Keratinocyte (primary cell): ENCODE measurements at regions not wholly inside any gene's neighbourhood (a gene's known extent, or its start where the extent isn't known, plus 50 kb on each side); places are given as distances from the start of the nearest gene placed in this dataset.

ENCODE experiments used
- DNase-seq: peaks from one replicate; pipeline ENCODE4 v3.0.0-alpha.2; 2011; ENCODE audit warnings: low read depth, missing footprints, low spot score
- FAIRE-seq: peaks from 2 replicates; lab custom pipeline; 2011; peaks lifted over from hg19 to GRCh38; lab: Jason Lieb, UNC
- H2AFZ ChIP-seq: 2 replicates; pipeline ENCODE4 v1.6.0; 2012; ENCODE audit warnings: low read length, control low read depth, inconsistent platforms; ENCODE audit not compliant: control insufficient read depth
- H3K27ac ChIP-seq: 2 replicates; pipeline ENCODE4 v1.5.1; 2011; ENCODE audit warnings: low read length; ENCODE audit not compliant: control insufficient read depth, insufficient read depth
- H3K27me3 ChIP-seq: 3 replicates; pipeline ENCODE4 v1.6.0; 2011; ENCODE audit warnings: low read length; ENCODE audit not compliant: control insufficient read depth, insufficient read depth; ENCODE audit errors: extremely low read depth
- H3K36me3 ChIP-seq, 2 experiments: 2 replicates in 1 of 2; 3 replicates in 1 of 2; pipeline ENCODE4 v1.5.1; 2011; ENCODE audit warnings: low read length in 2 of 2, mild to moderate bottlenecking in 1 of 2; ENCODE audit not compliant: control insufficient read depth in 2 of 2, insufficient read depth in 2 of 2; ENCODE audit errors: extremely low read depth in 1 of 2
- H3K4me1 ChIP-seq: 3 replicates; pipeline ENCODE4 v1.5.1; 2011; ENCODE audit warnings: low read length; ENCODE audit not compliant: control insufficient read depth, insufficient read depth; ENCODE audit errors: extremely low read depth
- H3K4me2 ChIP-seq: 3 replicates; pipeline ENCODE4 v1.6.0; 2011; ENCODE audit warnings: low read depth, low read length; ENCODE audit not compliant: control insufficient read depth, insufficient read depth; ENCODE audit errors: extremely low read depth
- H3K4me3 ChIP-seq, 3 experiments: fragments of 200-600 bp in 1 of 3; sonication (generic) in 1 of 3; 2 replicates in 2 of 3; 3 replicates in 1 of 3; pipeline ENCODE4 v1.5.1; 2011 to 2016; ENCODE audit warnings: low read length in 3 of 3, mild to moderate bottlenecking in 3 of 3, control low read depth in 2 of 3, inconsistent platforms in 1 of 3, low read depth in 1 of 3, mixed read lengths in 1 of 3, mixed run types in 1 of 3, moderate library complexity in 1 of 3; ENCODE audit not compliant: control insufficient read depth in 2 of 3, insufficient read depth in 2 of 3; ENCODE audit errors: extremely low read depth in 1 of 3
- H3K79me2 ChIP-seq: 2 replicates; pipeline ENCODE4 v1.6.0; 2012; ENCODE audit warnings: low read length; ENCODE audit not compliant: control insufficient read depth, insufficient read depth
- H3K9ac ChIP-seq: 3 replicates; pipeline ENCODE4 v1.6.0; 2011; ENCODE audit warnings: low read length; ENCODE audit not compliant: control insufficient read depth, insufficient read depth; ENCODE audit errors: extremely low read depth
- H3K9me1 ChIP-seq: 3 replicates; pipeline ENCODE4 v1.6.0; 2011; ENCODE audit warnings: low read length; ENCODE audit not compliant: control insufficient read depth, insufficient read depth; ENCODE audit errors: extremely low read depth
- H3K9me3 ChIP-seq: 2 replicates; pipeline ENCODE4 v1.5.1; 2012; ENCODE audit warnings: low read depth, low read length; ENCODE audit not compliant: control insufficient read depth
- H4K20me1 ChIP-seq: 3 replicates; pipeline ENCODE4 v1.6.0; 2011; ENCODE audit warnings: low read length; ENCODE audit not compliant: control insufficient read depth, insufficient read depth; ENCODE audit errors: extremely low read depth
- CTCF ChIP-seq, 3 experiments: IDR thresholded peaks in 1 of 3; conservative IDR thresholded peaks in 1 of 3; optimal IDR thresholded peaks in 1 of 3; 2 replicates in 2 of 3; 3 replicates in 1 of 3; pipeline versions ENCODE3 to v1.5.1; 2011; ENCODE audit warnings: low read length in 3 of 3, mild to moderate bottlenecking in 3 of 3, moderate library complexity in 2 of 3, control low read depth in 1 of 3, inconsistent platforms in 1 of 3; ENCODE audit not compliant: insufficient read depth in 2 of 3; ENCODE audit errors: extremely low read depth in 1 of 3
- EZH2 ChIP-seq: IDR thresholded peaks from one replicate; pipeline ENCODE4 v1.6.1; 2012; ENCODE audit warnings: inconsistent platforms, mild to moderate bottlenecking, low read length, moderate library complexity
- dilution Hi-C: fragments of 300-500 bp; cut with MboI; formaldehyde crosslinking; loops from one replicate; pipeline ENCODE4 v1.7.0; 2020; ENCODE audit warnings: low sequenced_read_pairs; ENCODE audit not compliant: extremely low pct_ligation_motif_present

GRCh38 chr3:154571553-154572226, 141.7 kb upstream of the GPR149 start:
- no peaks in the 10 kb centered on the region for H3K36me3 ChIP-seq
- TF ChIP-seq EZH2 (no peak), CTCF (optimal IDR thresholded peaks at IDR 0.05 in 1 of 3, IDR thresholded peaks at IDR 0.05 in 1 of 3, conservative IDR thresholded peaks at IDR 0.05 in 1 of 3; ENCODE audit: extremely low read depth in 1 of 3, insufficient read depth in 2 of 3, low read length in 3 of 3) (no peak)
- H3K4me3 ChIP-seq, result no peak overlapping the region
- no peaks in the 10 kb centered on the region for H3K4me1 ChIP-seq
- no peak for FAIRE-seq
- H3K79me2 ChIP-seq, result no peaks in the 10 kb centered on the region
- H3K9me1 ChIP-seq, result no peaks in the 10 kb centered on the region
- H4K20me1 ChIP-seq, result no peaks in the 10 kb centered on the region
- DNase-seq, result no peak
- no peak overlapping the region for H2AFZ ChIP-seq
- H3K27ac ChIP-seq, result no peak overlapping the region
- H3K9me3 ChIP-seq, result no peaks in the 10 kb centered on the region
- H3K9ac ChIP-seq, result no peak overlapping the region
- dilution Hi-C loops, result no loop called here
- H3K27me3 ChIP-seq, result no peaks in the 10 kb centered on the region
- no peak overlapping the region for H3K4me2 ChIP-seq

DNA sequence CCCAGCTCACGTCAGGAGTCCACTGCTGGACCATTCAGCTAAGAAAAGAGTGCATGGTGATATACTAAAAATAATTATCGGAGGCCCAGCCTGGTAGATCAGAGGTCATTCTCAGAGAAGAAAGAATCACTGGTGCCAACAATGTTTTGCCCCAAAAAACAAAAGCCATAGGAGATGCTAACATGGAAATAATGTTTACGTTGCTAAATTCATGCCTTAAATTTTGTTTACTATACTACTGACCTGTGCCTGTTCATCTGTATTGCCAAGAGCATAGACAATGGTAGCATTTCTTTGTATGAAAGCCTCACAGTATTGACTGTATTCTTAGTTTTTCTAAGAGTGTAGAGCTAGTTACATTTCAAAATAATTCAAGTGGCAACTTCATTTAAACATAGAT, 138.1 kb upstream of the GPR149 start:
- FAIRE-seq (no peak), DNase-seq (no peak)
- H3K27me3 ChIP-seq, result no peaks in the 10 kb centered on the region
- H4K20me1 ChIP-seq, result no peaks in the 10 kb centered on the region
- no peak overlapping the region for H2AFZ ChIP-seq
- no peaks in the 10 kb centered on the region for H3K9me3 ChIP-seq
- H3K4me3 ChIP-seq, result no peak overlapping the region
- H3K4me1 ChIP-seq, result no peaks in the 10 kb centered on the region
- no peaks in the 10 kb centered on the region for H3K36me3 ChIP-seq
- no peak overlapping the region for H3K27ac ChIP-seq
- TF ChIP-seq CTCF (optimal IDR thresholded peaks at IDR 0.05 in 1 of 3, IDR thresholded peaks at IDR 0.05 in 1 of 3, conservative IDR thresholded peaks at IDR 0.05 in 1 of 3; ENCODE audit: extremely low read depth in 1 of 3, insufficient read depth in 2 of 3, low read length in 3 of 3) (no peak), EZH2 (no peak)
- H3K4me2 ChIP-seq, result no peak overlapping the region
- H3K9ac ChIP-seq, result no peak overlapping the region
- no peaks in the 10 kb centered on the region for H3K79me2 ChIP-seq
- dilution Hi-C loops, result no loop called here
- no peaks in the 10 kb centered on the region for H3K9me1 ChIP-seq
